OCI-LY7 (cell line): ENCODE measurements at regions not wholly inside any gene's neighbourhood (a gene's known extent, or its start where the extent isn't known, plus 50 kb on each side); places are given as distances from the start of the nearest gene placed in this dataset.

Experiments used
- CTCF ChIP-seq: fragments of 200-600 bp; sonication (generic); conservative IDR thresholded peaks from 2 replicates; pipeline ENCODE4 v1.5.1; 2014; ENCODE audit warnings: mild to moderate bottlenecking, antibody characterized with exemption, low read length, moderate library complexity, mixed read lengths
- EZH2phosphoT487 ChIP-seq: fragments of 200-600 bp; sonication (generic); IDR thresholded peaks from 2 replicates; pipeline ENCODE4 v1.6.1; 2018; ENCODE audit warnings: low read depth, borderline replicate concordance, mild to moderate bottlenecking, mixed run types, antibody characterized with exemption, low read length, moderate library complexity, mixed read lengths

GRCh38 chrX:27136325-27136724 is 326.8 kb downstream of the PPP4R3C start:
- TF ChIP-seq CTCF (no peak), EZH2phosphoT487 (no peak)
